ENCODE measurements at regions not wholly inside any gene's neighbourhood (a gene's known extent, or its start where the extent isn't known, plus 50 kb on each side); places are given as distances from the start of the nearest gene placed in this dataset.

- Histone ChIP-seq H3K27me3 (ENCODE audit: control insufficient read depth, low read length) (no peaks in the 10 kb centered on the region), H3K4me2 (ENCODE audit: low read length) (no peak overlapping the region), H3K4me3 (ENCODE audit: low read length) (no peak overlapping the region), H3K79me2 (ENCODE audit: control insufficient read depth, low read length) (no peaks in the 10 kb centered on the region), H3K9me3 (ENCODE audit: control insufficient read depth, insufficient read depth, low read length) (peaks cover 2% of the 10 kb centered on the region), H3K4me1 (ENCODE audit: control insufficient read depth, low read length) (no peaks in the 10 kb centered on the region), H4K20me1 (ENCODE audit: control insufficient read depth, insufficient read depth, low read depth, low read length) (no peaks in the 10 kb centered on the region), H3F3A (ENCODE audit: control insufficient read depth, insufficient read depth) (no peaks in the 10 kb centered on the region), H3K27ac (ENCODE audit: low read depth, low read length) (no peak overlapping the region), H3K9me2 (replicated peaks; ENCODE audit: control insufficient read depth, low read length) (no peaks in the 10 kb centered on the region), H3K36me3 (ENCODE audit: control insufficient read depth, low read length) (no peaks in the 10 kb centered on the region)
- no peak for TF ChIP-seq EZH2phosphoT487 (IDR thresholded peaks at IDR 0.05; ENCODE audit: borderline replicate concordance, low read length)
- no peak for TF ChIP-seq CTCF (IDR thresholded peaks at IDR 0.05; ENCODE audit: low read depth, low read length, poor library complexity, severe bottlenecking)
Measured at GRCh38 chrY:11044234-11044883, 1516.7 kb downstream of the TSPY10 start.

GRCh38 chrY:11063486-11063885 lies 1535.8 kb downstream of the TSPY10 start:
- H3K9me3 ChIP-seq (ENCODE audit: control insufficient read depth, insufficient read depth, low read length), result no peaks in the 10 kb centered on the region
- H4K20me1 ChIP-seq (ENCODE audit: control insufficient read depth, insufficient read depth, low read depth, low read length), result no peaks in the 10 kb centered on the region
- no peak overlapping the region for H3K4me3 ChIP-seq (ENCODE audit: low read length)
- H3K4me1 ChIP-seq (ENCODE audit: control insufficient read depth, low read length), result no peaks in the 10 kb centered on the region
- H3F3A ChIP-seq (ENCODE audit: control insufficient read depth, insufficient read depth), result no peaks in the 10 kb centered on the region
- no peak overlapping the region for H3K4me2 ChIP-seq (ENCODE audit: low read length)
- H3K36me3 ChIP-seq (ENCODE audit: control insufficient read depth, low read length), result no peaks in the 10 kb centered on the region
- H3K9me2 ChIP-seq (replicated peaks; ENCODE audit: control insufficient read depth, low read length), result no peaks in the 10 kb centered on the region
- no peak overlapping the region for H3K27ac ChIP-seq (ENCODE audit: low read depth, low read length)
- H3K79me2 ChIP-seq (ENCODE audit: control insufficient read depth, low read length), result no peaks in the 10 kb centered on the region
- no peaks in the 10 kb centered on the region for H3K27me3 ChIP-seq (ENCODE audit: control insufficient read depth, low read length)
- TF ChIP-seq EZH2phosphoT487 (IDR thresholded peaks at IDR 0.05; ENCODE audit: borderline replicate concordance, low read length) (no peak), CTCF (IDR thresholded peaks at IDR 0.05; ENCODE audit: low read depth, low read length, poor library complexity, severe bottlenecking) (no peak)

GRCh38 chrY:11063960-11064359 lies 1536.3 kb downstream of the TSPY10 start:
- Histone ChIP-seq H3K4me2 (ENCODE audit: low read length) (no peak overlapping the region), H3K36me3 (ENCODE audit: control insufficient read depth, low read length) (no peaks in the 10 kb centered on the region), H4K20me1 (ENCODE audit: control insufficient read depth, insufficient read depth, low read depth, low read length) (no peaks in the 10 kb centered on the region), H3F3A (ENCODE audit: control insufficient read depth, insufficient read depth) (no peaks in the 10 kb centered on the region), H3K27me3 (ENCODE audit: control insufficient read depth, low read length) (no peaks in the 10 kb centered on the region), H3K27ac (ENCODE audit: low read depth, low read length) (no peak overlapping the region), H3K9me3 (ENCODE audit: control insufficient read depth, insufficient read depth, low read length) (no peaks in the 10 kb centered on the region), H3K4me3 (ENCODE audit: low read length) (no peak overlapping the region), H3K9me2 (replicated peaks; ENCODE audit: control insufficient read depth, low read length) (no peaks in the 10 kb centered on the region), H3K79me2 (ENCODE audit: control insufficient read depth, low read length) (no peaks in the 10 kb centered on the region), H3K4me1 (ENCODE audit: control insufficient read depth, low read length) (no peaks in the 10 kb centered on the region)
- TF ChIP-seq CTCF (IDR thresholded peaks at IDR 0.05; ENCODE audit: low read depth, low read length, poor library complexity, severe bottlenecking), result no peak
- TF ChIP-seq EZH2phosphoT487 (IDR thresholded peaks at IDR 0.05; ENCODE audit: borderline replicate concordance, low read length), result no peak

Data from DOHH2 (cell line).